ENCODE measurements at regions not wholly inside any gene's neighbourhood (a gene's known extent, or its start where the extent isn't known, plus 50 kb on each side); places are given as distances from the start of the nearest gene placed in this dataset.

- TF ChIP-seq, protein P1, sequence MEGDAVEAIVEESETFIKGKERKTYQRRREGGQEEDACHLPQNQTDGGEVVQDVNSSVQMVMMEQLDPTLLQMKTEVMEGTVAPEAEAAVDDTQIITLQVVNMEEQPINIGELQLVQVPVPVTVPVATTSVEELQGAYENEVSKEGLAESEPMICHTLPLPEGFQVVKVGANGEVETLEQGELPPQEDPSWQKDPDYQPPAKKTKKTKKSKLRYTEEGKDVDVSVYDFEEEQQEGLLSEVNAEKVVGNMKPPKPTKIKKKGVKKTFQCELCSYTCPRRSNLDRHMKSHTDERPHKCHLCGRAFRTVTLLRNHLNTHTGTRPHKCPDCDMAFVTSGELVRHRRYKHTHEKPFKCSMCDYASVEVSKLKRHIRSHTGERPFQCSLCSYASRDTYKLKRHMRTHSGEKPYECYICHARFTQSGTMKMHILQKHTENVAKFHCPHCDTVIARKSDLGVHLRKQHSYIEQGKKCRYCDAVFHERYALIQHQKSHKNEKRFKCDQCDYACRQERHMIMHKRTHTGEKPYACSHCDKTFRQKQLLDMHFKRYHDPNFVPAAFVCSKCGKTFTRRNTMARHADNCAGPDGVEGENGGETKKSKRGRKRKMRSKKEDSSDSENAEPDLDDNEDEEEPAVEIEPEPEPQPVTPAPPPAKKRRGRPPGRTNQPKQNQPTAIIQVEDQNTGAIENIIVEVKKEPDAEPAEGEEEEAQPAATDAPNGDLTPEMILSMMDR (IDR thresholded peaks at IDR 0.05) = no peak
- no peak for TF ChIP-seq POLR2A (IDR thresholded peaks at IDR 0.05)
These were observed 64.0 kb upstream of the DNAH14 start for GRCh38 chr1:224865510-224865909.
